ENCODE measurements at regions not wholly inside any gene's neighbourhood (a gene's known extent, or its start where the extent isn't known, plus 50 kb on each side); places are given as distances from the start of the nearest gene placed in this dataset.
"Not testable (repeated sequence)": the region's sequence is repeated elsewhere in the genome, so short reads cannot be mapped to it uniquely, and the experiment has no call there.

DNA sequence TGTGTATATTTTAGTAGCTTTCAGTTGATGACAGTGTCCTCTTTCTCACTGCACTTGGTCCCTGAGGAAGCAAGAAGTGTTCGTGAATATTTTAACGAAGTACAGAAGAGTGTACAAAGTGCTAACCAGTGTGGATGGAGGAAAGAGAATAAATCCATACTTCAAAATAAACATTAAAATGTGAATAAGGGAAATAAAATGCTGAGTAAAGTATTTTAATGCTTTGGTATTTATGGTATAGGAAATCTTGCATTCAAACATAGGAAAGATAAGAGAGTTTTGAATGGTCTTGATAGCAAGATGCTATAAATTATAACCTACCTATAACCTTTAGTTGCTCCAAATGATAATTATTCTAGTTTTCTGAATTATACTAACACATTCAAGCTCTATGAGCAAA is 493.4 kb upstream of the EYS start:
- Histone ChIP-seq H3K36me3 (no peaks in the 10 kb centered on the region), H3K27me3 (no peaks in the 10 kb centered on the region), H3K9me3 (no peaks in the 10 kb centered on the region), H3K4me3 (no peak overlapping the region)
- no peak for DNase-seq

DNA sequence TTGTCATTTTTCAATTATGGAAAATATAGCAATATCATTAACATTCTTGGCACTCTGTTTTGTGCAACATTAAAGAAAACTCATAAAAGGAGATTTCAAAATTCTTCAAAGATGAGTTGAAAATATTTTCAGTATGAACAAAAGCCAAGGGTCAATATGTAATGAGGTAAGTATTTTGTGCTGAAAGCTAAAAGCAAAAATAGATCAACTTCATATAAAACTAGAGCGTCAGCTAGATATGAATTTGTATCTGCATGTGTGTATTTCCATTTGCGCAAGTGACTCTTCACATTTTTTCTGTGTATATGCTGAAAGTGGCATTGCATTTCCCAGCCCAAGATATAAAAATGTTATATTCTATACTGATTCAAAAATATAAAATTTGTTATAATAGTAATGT is 492.1 kb upstream of the EYS start:
- Histone ChIP-seq H3K27me3 (no peaks in the 10 kb centered on the region), H3K9me3 (no peaks in the 10 kb centered on the region), H3K36me3 (no peaks in the 10 kb centered on the region), H3K4me3 (no peak overlapping the region)
- DNase-seq, result no peak

- no peaks in the 10 kb centered on the region for H3K36me3 ChIP-seq
- no peaks in the 10 kb centered on the region for H3K9me3 ChIP-seq
- H3K27me3 ChIP-seq, result no peaks in the 10 kb centered on the region
- H3K4me3 ChIP-seq, result no peak overlapping the region
- DNase-seq, result no peak
Measured at GRCh38 chr6:66198062-66198624, 491.1 kb upstream of the EYS start.

DNA sequence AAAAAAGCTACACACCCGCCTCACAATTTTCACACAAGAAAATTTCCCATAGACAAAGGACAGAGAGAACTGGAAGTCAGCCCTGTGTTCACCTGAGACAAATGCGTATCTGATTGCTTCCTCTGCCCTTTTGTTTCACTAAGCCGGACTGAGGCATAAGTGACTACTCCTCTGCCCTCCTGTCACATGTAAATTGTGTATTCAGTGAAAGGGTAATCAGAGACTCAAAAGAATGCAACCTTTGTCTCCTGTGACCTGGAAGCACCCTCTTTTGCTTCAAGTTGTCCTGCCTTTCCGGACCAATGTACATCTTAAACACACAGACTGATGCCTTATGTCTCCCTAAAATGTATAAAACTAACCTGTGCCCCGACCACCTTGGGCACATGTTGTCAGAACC is 483.8 kb upstream of the EYS start:
- DNase-seq, result no peak

GRCh38 chr6:66189915-66190314 is 482.9 kb upstream of the EYS start:
- no peak overlapping the region for H3K4me3 ChIP-seq
- no peak for DNase-seq
- H3K9me3 ChIP-seq, result no peaks in the 10 kb centered on the region
- no peaks in the 10 kb centered on the region for H3K36me3 ChIP-seq
- no peaks in the 10 kb centered on the region for H3K27me3 ChIP-seq

More for the DNA sequence above, 483.8 kb upstream of the EYS start:
- no peak overlapping the region for H3K4me3 ChIP-seq
- H3K9me3 ChIP-seq, result no peaks in the 10 kb centered on the region
- H3K36me3 ChIP-seq, result no peaks in the 10 kb centered on the region
- H3K27me3 ChIP-seq, result no peaks in the 10 kb centered on the region

GRCh38 chr6:66186756-66187155 is 479.7 kb upstream of the EYS start:
- no peaks in the 10 kb centered on the region for H3K36me3 ChIP-seq
- no peaks in the 10 kb centered on the region for H3K27me3 ChIP-seq
- no peak overlapping the region for H3K4me3 ChIP-seq
- no peak for DNase-seq
- H3K9me3 ChIP-seq, result no peaks in the 10 kb centered on the region

GRCh38 chr6:66184091-66184490 is 477.1 kb upstream of the EYS start:
- peak; percentile 57 for DNase-seq
- no peak overlapping the region for H3K4me3 ChIP-seq
- H3K36me3 ChIP-seq, result no peaks in the 10 kb centered on the region
- H3K27me3 ChIP-seq, result no peaks in the 10 kb centered on the region
- H3K9me3 ChIP-seq, result no peaks in the 10 kb centered on the region

DNA sequence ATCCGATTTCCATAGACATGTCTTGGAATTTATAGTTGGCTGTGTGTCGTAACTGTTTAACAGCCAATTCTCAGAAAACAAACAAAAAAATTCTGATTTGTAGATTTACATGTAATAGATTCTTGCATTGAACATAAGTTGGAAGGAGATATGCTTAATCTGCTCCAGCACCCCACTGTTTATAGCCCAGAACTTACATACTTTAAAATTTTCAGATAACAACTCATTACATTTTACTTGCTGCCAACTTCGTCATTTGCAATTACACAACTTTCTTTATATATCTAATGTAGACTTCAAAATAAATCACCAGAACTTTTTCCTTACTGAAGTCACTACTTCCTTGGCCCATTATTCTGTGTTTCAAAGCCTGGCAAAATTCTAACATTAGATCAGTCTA is 472.3 kb upstream of the EYS start:
- DNase-seq, result peak; percentile 4
- H3K9me3 ChIP-seq, result no peaks in the 10 kb centered on the region; the same call in 1 of the 2 replicates
- no peak overlapping the region for H3K4me3 ChIP-seq
- H3K36me3 ChIP-seq, result no peaks in the 10 kb centered on the region
- no peaks in the 10 kb centered on the region for H3K27me3 ChIP-seq

DNA sequence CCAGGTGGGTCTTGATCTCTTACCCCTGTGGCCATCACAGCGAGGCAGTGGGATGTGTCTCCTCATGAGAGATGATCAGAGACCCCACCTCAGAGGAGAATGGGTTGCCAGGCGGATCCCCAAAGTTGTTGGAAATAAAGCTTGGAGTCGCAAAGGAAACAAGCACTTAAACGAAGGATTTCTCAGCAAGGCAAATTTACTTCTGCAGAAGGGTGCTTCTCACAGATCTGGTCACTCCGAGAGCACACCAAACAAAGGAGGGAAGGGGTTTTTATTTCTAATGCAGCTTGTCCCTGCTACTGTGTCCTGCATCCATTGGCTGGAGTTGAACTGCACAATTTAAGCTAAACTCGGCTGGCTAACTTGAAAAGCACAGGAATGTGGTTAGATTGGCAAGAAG is 466.6 kb upstream of the EYS start:
- Histone ChIP-seq H3K27me3 (no peaks in the 10 kb centered on the region), H3K9me3 (no peaks in the 10 kb centered on the region; the same call in 1 of the 2 replicates), H3K4me3 (no peak overlapping the region), H3K36me3 (no peaks in the 10 kb centered on the region)
- no peak for DNase-seq

- H3K27me3 ChIP-seq, H3K36me3 ChIP-seq, DNase-seq, H3K9me3 ChIP-seq, H3K4me3 ChIP-seq: not testable (repeated sequence)
Measured at GRCh38 chr6:66166713-66167112, 459.7 kb upstream of the EYS start.

GRCh38 chr6:66161546-66162108 is 454.6 kb upstream of the EYS start:
- H3K9me3 ChIP-seq, result no peaks in the 10 kb centered on the region
- H3K36me3 ChIP-seq, result no peaks in the 10 kb centered on the region
- DNase-seq, result no peak
- H3K4me3 ChIP-seq, result no peak overlapping the region
- H3K27me3 ChIP-seq, result no peaks in the 10 kb centered on the region

- Histone ChIP-seq H3K36me3 (no peaks in the 10 kb centered on the region), H3K9me3 (no peaks in the 10 kb centered on the region), H3K27me3 (no peaks in the 10 kb centered on the region), H3K4me3 (no peak overlapping the region)
- no peak for DNase-seq
Measured at GRCh38 chr6:66159937-66160336, 452.9 kb upstream of the EYS start.

GRCh38 chr6:66153247-66153646 is 446.2 kb upstream of the EYS start:
- no peak for DNase-seq
- Histone ChIP-seq H3K27me3 (no peaks in the 10 kb centered on the region), H3K4me3 (no peak overlapping the region), H3K36me3 (no peaks in the 10 kb centered on the region), H3K9me3 (no peaks in the 10 kb centered on the region)

DNA sequence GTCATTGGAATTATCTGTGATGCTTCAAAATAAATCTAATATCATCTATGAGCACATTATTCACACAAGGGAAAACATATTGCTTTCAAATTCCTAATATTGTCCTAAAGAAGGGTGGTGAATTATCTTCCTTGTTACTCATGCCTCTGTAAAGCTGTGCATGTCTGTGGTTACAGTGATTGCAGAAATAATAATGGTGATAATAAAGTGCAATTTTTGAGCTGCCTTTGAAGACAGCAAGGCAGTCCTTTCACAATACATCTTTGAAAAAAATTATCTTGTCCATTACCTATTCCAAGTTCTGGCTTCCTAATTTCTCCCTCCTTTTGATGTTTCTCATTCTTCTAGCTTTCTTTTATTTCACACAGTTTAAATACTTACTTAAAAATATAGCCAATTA is 442.1 kb upstream of the EYS start:
- Histone ChIP-seq H3K4me3 (no peak overlapping the region), H3K36me3 (no peaks in the 10 kb centered on the region), H3K9me3 (no peaks in the 10 kb centered on the region), H3K27me3 (no peaks in the 10 kb centered on the region)
- DNase-seq, result no peak

DNA sequence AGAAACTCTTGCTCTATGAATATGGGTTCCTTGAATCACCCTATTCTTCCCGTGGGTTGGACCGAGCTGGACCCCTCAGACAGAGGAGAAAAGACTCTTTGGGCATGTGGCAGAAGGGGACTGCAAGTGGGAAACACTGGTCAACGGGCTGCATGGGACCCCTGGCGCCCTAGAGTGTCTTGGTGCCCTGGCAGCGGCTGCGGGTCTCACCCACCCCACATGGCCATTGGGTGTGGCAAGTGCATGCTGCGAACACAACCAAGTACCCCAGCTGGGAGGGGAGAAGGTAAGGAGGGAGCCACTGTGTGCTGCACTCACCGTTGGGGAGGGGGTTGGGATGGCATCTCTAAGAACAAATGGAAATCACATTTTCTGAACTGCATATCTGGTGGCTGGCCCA is 438.8 kb upstream of the EYS start:
- no peaks in the 10 kb centered on the region for H3K36me3 ChIP-seq
- DNase-seq, result no peak
- no peaks in the 10 kb centered on the region for H3K27me3 ChIP-seq
- H3K9me3 ChIP-seq, result no peaks in the 10 kb centered on the region
- H3K4me3 ChIP-seq, result no peak overlapping the region

DNA sequence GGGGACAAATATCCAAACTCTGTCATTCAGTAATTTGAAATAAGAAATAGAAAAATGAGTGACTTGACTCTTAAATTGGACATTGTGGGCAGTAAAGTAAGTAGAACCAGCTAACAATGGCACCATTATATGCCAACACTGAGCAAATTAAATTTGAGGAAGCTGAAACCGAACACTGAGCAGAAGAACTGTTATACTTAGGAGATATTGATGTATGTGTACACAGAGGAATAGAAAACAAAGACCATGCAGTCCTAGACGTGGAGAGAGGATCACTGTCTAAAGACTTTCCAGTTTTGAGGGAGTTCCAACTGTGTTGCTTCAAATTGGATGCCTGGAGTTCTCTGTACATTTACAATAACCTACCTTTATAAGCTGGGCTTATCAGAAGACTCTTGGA is 427.0 kb upstream of the EYS start:
- H3K9me3 ChIP-seq, result no peaks in the 10 kb centered on the region
- no peak overlapping the region for H3K4me3 ChIP-seq
- no peaks in the 10 kb centered on the region for H3K36me3 ChIP-seq
- no peak for DNase-seq
- H3K27me3 ChIP-seq, result no peaks in the 10 kb centered on the region

DNA sequence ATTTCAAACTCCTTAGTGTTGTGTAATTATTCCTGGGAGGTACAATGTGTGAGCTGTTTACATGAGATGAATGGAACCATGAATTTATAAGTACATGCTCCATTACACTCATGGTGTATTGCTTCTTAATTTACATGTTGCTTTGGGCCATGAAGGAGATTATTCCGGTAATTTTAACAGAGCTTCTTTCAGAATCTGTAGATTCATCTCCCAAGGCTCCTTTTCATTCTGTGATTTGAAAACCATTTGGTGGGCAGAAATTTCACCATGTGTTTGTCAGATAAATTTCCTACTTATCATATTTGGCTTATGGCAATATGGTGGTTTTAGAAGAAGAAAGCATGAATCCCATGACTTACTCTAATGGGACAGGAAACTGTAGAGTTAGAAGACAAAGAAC is 421.6 kb upstream of the EYS start:
- Histone ChIP-seq H3K27me3 (no peaks in the 10 kb centered on the region), H3K4me3 (no peak overlapping the region), H3K36me3 (no peaks in the 10 kb centered on the region), H3K9me3 (no peaks in the 10 kb centered on the region)
- no peak for DNase-seq

DNA sequence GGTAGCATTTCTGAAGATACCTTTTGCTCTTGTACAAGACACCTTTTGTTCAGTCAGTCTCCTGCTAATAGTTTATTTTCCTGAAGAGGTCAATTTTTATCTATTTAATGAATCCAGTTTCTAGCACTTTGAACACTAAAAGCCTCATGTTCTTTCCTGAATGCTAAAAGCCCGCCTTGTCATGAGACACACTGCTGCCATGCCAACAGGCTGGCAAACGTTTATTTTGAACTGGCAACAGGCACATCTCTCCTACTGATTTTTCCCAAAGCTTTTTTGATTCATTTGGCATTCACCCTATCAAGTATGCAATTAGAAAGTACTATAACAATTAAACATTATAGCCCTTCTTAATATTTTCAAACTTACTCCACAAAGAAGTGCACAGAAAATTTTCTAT is 421.2 kb upstream of the EYS start:
- DNase-seq, result no peak
- Histone ChIP-seq H3K9me3 (no peaks in the 10 kb centered on the region), H3K27me3 (no peaks in the 10 kb centered on the region)

GRCh38 chr6:66127061-66127460 is 420.0 kb upstream of the EYS start:
- DNase-seq, result no peak
- Histone ChIP-seq H3K27me3 (no peaks in the 10 kb centered on the region), H3K9me3 (no peaks in the 10 kb centered on the region), H3K4me3 (no peak overlapping the region), H3K36me3 (no peaks in the 10 kb centered on the region)

More for the DNA sequence above, 421.2 kb upstream of the EYS start:
- H3K4me3 ChIP-seq, result no peak overlapping the region
- no peaks in the 10 kb centered on the region for H3K36me3 ChIP-seq

Measured in MG63 (cell line).